Neural cell (in vitro differentiated cells): ENCODE measurements at regions not wholly inside any gene's neighbourhood (a gene's known extent, or its start where the extent isn't known, plus 50 kb on each side); places are given as distances from the start of the nearest gene placed in this dataset.

Experiments
- H2AFZ ChIP-seq: fragments of 200-600, 300-800 bp; sonication (generic), shearing (Covaris generic); 2 replicates; pipeline ENCODE4 v1.6.0; 2014; ENCODE audit warnings: low read depth, mild to moderate bottlenecking, antibody characterized with exemption, low read length, moderate library complexity
- H3F3A ChIP-seq: fragments of 200-600 bp; shearing (Covaris generic); 2 replicates; pipeline ENCODE4 v1.6.1; 2016; ENCODE audit warnings: mild to moderate bottlenecking, moderate library complexity, mixed read lengths, antibody characterized with exemption, low read length; ENCODE audit not compliant: insufficient read depth, poor library complexity, severe bottlenecking
- H3K27ac ChIP-seq: fragments of 200-600, 300-800 bp; sonication (generic), shearing (Covaris generic); 2 replicates; pipeline ENCODE4 v1.5.1; 2014; ENCODE audit warnings: mild to moderate bottlenecking, low read length, moderate library complexity
- H3K27me3 ChIP-seq: fragments of 300-800, 200-600 bp; sonication (generic), shearing (Covaris generic); 2 replicates; pipeline ENCODE4 v1.6.0; 2014; ENCODE audit warnings: mild to moderate bottlenecking, low read depth, low read length, moderate library complexity; ENCODE audit not compliant: insufficient read depth
- H3K36me3 ChIP-seq: fragments of 300-800, 200-600 bp; sonication (generic), shearing (Covaris generic); 2 replicates; pipeline ENCODE4 v1.5.1; 2014; ENCODE audit warnings: mild to moderate bottlenecking, antibody characterized with exemption, low read length, moderate library complexity; ENCODE audit not compliant: insufficient read depth
- H3K4me2 ChIP-seq: fragments of 300-800, 200-600 bp; sonication (generic), shearing (Covaris generic); 2 replicates; pipeline ENCODE4 v1.6.0; 2014; ENCODE audit warnings: mild to moderate bottlenecking, low read length
- H3K4me3 ChIP-seq: fragments of 300-800, 200-600 bp; sonication (generic), shearing (Covaris generic); 2 replicates; pipeline ENCODE4 v1.5.1; 2014; ENCODE audit warnings: mild to moderate bottlenecking, low read length, moderate library complexity
- H3K79me2 ChIP-seq: fragments of 200-600 bp; shearing (Covaris generic); replicated peaks from 2 replicates; pipeline ENCODE4 v1.6.0; 2014; ENCODE audit warnings: mild to moderate bottlenecking, low read length, moderate library complexity; ENCODE audit not compliant: insufficient read depth
- H3K9ac ChIP-seq: fragments of 300-800, 200-600 bp; sonication (generic), shearing (Covaris generic); 2 replicates; pipeline ENCODE4 v1.6.1; 2016; ENCODE audit warnings: mild to moderate bottlenecking, low read length, mixed read lengths
- H3K9me2 ChIP-seq: fragments of 200-600 bp; shearing (Covaris generic); 2 replicates; pipeline ENCODE4 v1.6.1; 2016; ENCODE audit warnings: mild to moderate bottlenecking, low read length, mixed read lengths; ENCODE audit not compliant: insufficient read depth
- H3K9me3 ChIP-seq: fragments of 200-600, 300-800 bp; sonication (generic), shearing (Covaris generic); 2 replicates; pipeline ENCODE4 v1.6.1; 2016; ENCODE audit warnings: mild to moderate bottlenecking, mixed run types, low read length, moderate library complexity, mixed read lengths
- H4K20me1 ChIP-seq: fragments of 200-600 bp; shearing (Covaris generic); 2 replicates; pipeline ENCODE4 v1.6.1; 2016; ENCODE audit warnings: mild to moderate bottlenecking, mixed run types; ENCODE audit not compliant: insufficient read depth
- EP300 ChIP-seq: fragments of 450-650 bp; conservative IDR thresholded peaks from 2 replicates; pipeline ENCODE4 v1.6.1; 2014; ENCODE audit warnings: antibody characterized with exemption, mild to moderate bottlenecking, moderate library complexity; ENCODE audit not compliant: poor library complexity, severe bottlenecking
- EZH2 ChIP-seq: fragments of 200-600, 300-800 bp; shearing (Covaris generic), sonication (generic); IDR thresholded peaks from 2 replicates; pipeline ENCODE4 v1.6.1; 2014; ENCODE audit warnings: antibody characterized with exemption, low read length, borderline replicate concordance, mild to moderate bottlenecking; ENCODE audit not compliant: insufficient read depth, poor library complexity, severe bottlenecking
- MXI1 ChIP-seq: fragments of 450-650 bp; conservative IDR thresholded peaks from 2 replicates; pipeline ENCODE4 v1.6.1; 2014; ENCODE audit warnings: antibody characterized with exemption, mild to moderate bottlenecking; ENCODE audit not compliant: poor library complexity, severe bottlenecking
- POLR2AphosphoS5 ChIP-seq: IDR thresholded peaks from 2 replicates; pipeline ENCODE4 v1.6.1; 2012
- RAD21 ChIP-seq: fragments of 450-650 bp; conservative IDR thresholded peaks from 2 replicates; pipeline ENCODE4 v1.6.1; 2014; ENCODE audit warnings: antibody characterized with exemption, mild to moderate bottlenecking, moderate library complexity
- SMC3 ChIP-seq: fragments of 450-650 bp; conservative IDR thresholded peaks from 2 replicates; pipeline ENCODE4 v1.6.1; 2014; ENCODE audit warnings: antibody characterized with exemption, mild to moderate bottlenecking, moderate library complexity; ENCODE audit not compliant: poor library complexity
- TAF1 ChIP-seq: IDR thresholded peaks from 2 replicates; pipeline ENCODE4 v1.6.1; 2012; ENCODE audit warnings: low read depth
- TF ChIP-seq, protein P1 (sequence below): fragments of 450-650 bp; IDR thresholded peaks from 2 replicates; pipeline ENCODE4 v1.5.1; 2014; ENCODE audit warnings: antibody characterized with exemption, mild to moderate bottlenecking, moderate library complexity; ENCODE audit not compliant: poor library complexity, severe bottlenecking

DNA sequence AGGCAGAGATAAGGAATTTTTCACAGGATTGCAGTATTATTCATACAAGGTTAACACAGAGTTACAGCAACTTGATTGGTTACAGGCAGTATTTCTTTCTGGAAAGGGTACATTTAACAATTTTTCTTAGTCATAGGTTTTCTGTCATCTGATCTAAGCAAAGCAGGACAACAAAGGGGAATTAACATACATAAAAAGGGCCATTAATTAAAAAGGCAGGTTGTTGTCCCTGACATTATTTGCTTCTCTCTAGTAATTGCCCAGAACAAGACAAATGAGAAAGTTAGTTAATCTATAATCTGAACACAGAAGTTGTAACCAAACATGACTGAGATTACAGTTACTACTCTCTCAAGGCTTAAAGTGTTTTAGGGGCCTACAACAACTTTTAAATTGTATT lies 291.4 kb upstream of the LRRTM4 start:
- Histone ChIP-seq H4K20me1 (no peaks in the 10 kb centered on the region), H3K36me3 (no peaks in the 10 kb centered on the region), H3K27me3 (no peaks in the 10 kb centered on the region), H3K4me2 (no peak overlapping the region), H3K27ac (no peak overlapping the region), H3K4me3 (no peak overlapping the region), H3K9me3 (no peaks in the 10 kb centered on the region), H2AFZ (no peak overlapping the region), H3F3A (no peaks in the 10 kb centered on the region), H3K79me2 (no peaks in the 10 kb centered on the region), H3K9ac (no peak overlapping the region), H3K9me2 (no peaks in the 10 kb centered on the region)
- TF ChIP-seq EP300: no peak
- no peak for TF ChIP-seq EZH2
- TF ChIP-seq SMC3: no peak
- TF ChIP-seq TAF1: no peak
- no peak for TF ChIP-seq MXI1
- no peak for TF ChIP-seq POLR2AphosphoS5

DNA sequence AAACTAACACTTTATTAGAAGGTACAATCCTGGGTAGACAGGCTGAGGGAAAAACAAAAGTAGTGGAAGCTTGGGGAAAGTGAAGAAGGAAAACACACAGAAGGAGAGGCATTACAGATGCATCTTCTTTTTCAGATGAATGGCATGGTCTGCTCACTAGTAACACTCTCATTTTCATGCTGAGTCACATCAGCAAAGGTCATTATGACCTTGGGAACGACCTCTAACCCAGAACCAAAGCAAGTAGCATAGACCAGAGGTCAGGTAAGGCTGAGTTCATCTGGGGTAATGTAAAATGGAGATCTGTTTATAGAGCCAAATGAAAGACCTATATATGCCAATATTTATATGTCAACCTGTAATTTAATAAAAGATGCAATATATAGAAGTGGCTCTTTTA lies 294.4 kb upstream of the LRRTM4 start:
- Histone ChIP-seq H3K9ac (no peak overlapping the region), H2AFZ (no peak overlapping the region), H3K27ac (no peak overlapping the region), H3K4me2 (no peak overlapping the region), H3K79me2 (no peaks in the 10 kb centered on the region), H3K36me3 (no peaks in the 10 kb centered on the region), H3K4me3 (no peak overlapping the region), H3F3A (no peaks in the 10 kb centered on the region), H4K20me1 (no peaks in the 10 kb centered on the region), H3K27me3 (no peaks in the 10 kb centered on the region), H3K9me2 (no peaks in the 10 kb centered on the region), H3K9me3 (no peaks in the 10 kb centered on the region)
- TF ChIP-seq RAD21 (no peak), POLR2AphosphoS5 (no peak), TAF1 (no peak), SMC3 (no peak), MXI1 (no peak)

DNA sequence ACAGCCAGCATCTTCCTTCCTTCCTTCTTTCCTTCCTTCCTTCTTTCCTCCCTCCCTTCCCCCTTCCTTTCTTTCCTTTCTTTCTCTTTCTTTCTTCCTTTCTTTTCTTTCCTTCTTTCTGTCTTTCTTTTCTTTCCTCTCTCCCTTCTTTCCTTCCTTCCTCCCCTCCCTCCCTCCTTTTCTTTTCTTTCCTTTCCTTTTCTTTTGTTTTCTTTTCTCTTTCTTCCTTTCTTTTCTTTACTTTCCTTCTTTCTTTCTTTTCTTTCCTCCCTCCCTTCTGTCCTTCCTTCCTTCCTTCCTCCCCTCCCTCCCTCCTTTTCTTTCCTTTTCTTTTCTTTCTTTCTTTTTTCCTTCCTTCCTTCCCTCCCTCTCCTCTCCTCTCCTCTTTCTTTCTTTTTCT lies 296.0 kb upstream of the LRRTM4 start:
- H3K4me3 ChIP-seq: no peak overlapping the region
- H3K4me2 ChIP-seq: no peak overlapping the region
- no peak overlapping the region for H3K9ac ChIP-seq
- H3K79me2 ChIP-seq: no peaks in the 10 kb centered on the region
- no peak overlapping the region for H2AFZ ChIP-seq
- no peaks in the 10 kb centered on the region for H4K20me1 ChIP-seq
- no peak for TF ChIP-seq TAF1
- no peak for TF ChIP-seq MXI1
- TF ChIP-seq, protein P1, sequence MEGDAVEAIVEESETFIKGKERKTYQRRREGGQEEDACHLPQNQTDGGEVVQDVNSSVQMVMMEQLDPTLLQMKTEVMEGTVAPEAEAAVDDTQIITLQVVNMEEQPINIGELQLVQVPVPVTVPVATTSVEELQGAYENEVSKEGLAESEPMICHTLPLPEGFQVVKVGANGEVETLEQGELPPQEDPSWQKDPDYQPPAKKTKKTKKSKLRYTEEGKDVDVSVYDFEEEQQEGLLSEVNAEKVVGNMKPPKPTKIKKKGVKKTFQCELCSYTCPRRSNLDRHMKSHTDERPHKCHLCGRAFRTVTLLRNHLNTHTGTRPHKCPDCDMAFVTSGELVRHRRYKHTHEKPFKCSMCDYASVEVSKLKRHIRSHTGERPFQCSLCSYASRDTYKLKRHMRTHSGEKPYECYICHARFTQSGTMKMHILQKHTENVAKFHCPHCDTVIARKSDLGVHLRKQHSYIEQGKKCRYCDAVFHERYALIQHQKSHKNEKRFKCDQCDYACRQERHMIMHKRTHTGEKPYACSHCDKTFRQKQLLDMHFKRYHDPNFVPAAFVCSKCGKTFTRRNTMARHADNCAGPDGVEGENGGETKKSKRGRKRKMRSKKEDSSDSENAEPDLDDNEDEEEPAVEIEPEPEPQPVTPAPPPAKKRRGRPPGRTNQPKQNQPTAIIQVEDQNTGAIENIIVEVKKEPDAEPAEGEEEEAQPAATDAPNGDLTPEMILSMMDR: no peak
- TF ChIP-seq SMC3: no peak
- TF ChIP-seq EZH2: no peak
- TF ChIP-seq POLR2AphosphoS5: no peak
- no peak for TF ChIP-seq RAD21
- no peak for TF ChIP-seq EP300
- no peaks in the 10 kb centered on the region for H3F3A ChIP-seq
- H3K36me3 ChIP-seq: no peaks in the 10 kb centered on the region
- H3K27me3 ChIP-seq: no peaks in the 10 kb centered on the region
- no peaks in the 10 kb centered on the region for H3K9me2 ChIP-seq
- no peaks in the 10 kb centered on the region for H3K9me3 ChIP-seq
- no peak overlapping the region for H3K27ac ChIP-seq
